ENCODE measurements at regions not wholly inside any gene's neighbourhood (a gene's known extent, or its start where the extent isn't known, plus 50 kb on each side); places are given as distances from the start of the nearest gene placed in this dataset.

GRCh38 chr3:106376016-106376570 lies 507.3 kb upstream of the CBLB start:
- no peak overlapping the region for H3K27ac ChIP-seq (ENCODE audit: low read depth in 1 of 2, low read length in 1 of 2)
- H3K4me1 ChIP-seq (ENCODE audit: control insufficient read depth in 5 of 5, insufficient read depth in 5 of 5, low read length in 5 of 5) = peaks cover 0 to 29% (median 0%) of the 10 kb centered on the region in 5 donors
- no peak for TF ChIP-seq CTCF (IDR thresholded peaks at IDR 0.05; ENCODE audit: control extremely low read depth, extremely low read depth)
- H3K36me3 ChIP-seq (ENCODE audit: control insufficient read depth in 4 of 4, insufficient read depth in 4 of 4, low read length in 4 of 4) = no peaks in the 10 kb centered on the region
- no peak for ATAC-seq (ENCODE audit: insufficient read depth, low FRiP score)
- DNase-seq = no peak
- no peaks in the 10 kb centered on the region for H3K9me3 ChIP-seq (ENCODE audit: control insufficient read depth in 4 of 4, insufficient read depth in 3 of 4, low read length in 3 of 4)
- 89 to 91% methylated on average over 5 of the region's 5 CpGs for WGBS, 2 donors
- no peak overlapping the region for H3K9ac ChIP-seq (ENCODE audit: insufficient read depth in 1 of 2, low read length in 2 of 2)
- no peaks in the 10 kb centered on the region for H3K27me3 ChIP-seq (ENCODE audit: control insufficient read depth in 3 of 3, insufficient read depth in 3 of 3, low read length in 2 of 3)
- no peak overlapping the region for H3K4me3 ChIP-seq

GRCh38 chr3:106379251-106379750 lies 510.5 kb upstream of the CBLB start:
- H3K4me3 ChIP-seq = no peak overlapping the region
- no peaks in the 10 kb centered on the region for H3K36me3 ChIP-seq (ENCODE audit: control insufficient read depth in 4 of 4, insufficient read depth in 4 of 4, low read length in 4 of 4)
- WGBS, 2 donors = 79 to 82% methylated on average over 6 of the region's 6 CpGs
- no peaks in the 10 kb centered on the region for H3K9me3 ChIP-seq (ENCODE audit: control insufficient read depth in 4 of 4, insufficient read depth in 3 of 4, low read length in 3 of 4)
- H3K27ac ChIP-seq (ENCODE audit: low read depth in 1 of 2, low read length in 1 of 2) = no peak overlapping the region
- H3K27me3 ChIP-seq (ENCODE audit: control insufficient read depth in 3 of 3, insufficient read depth in 3 of 3, low read length in 2 of 3) = no peaks in the 10 kb centered on the region
- ATAC-seq (ENCODE audit: insufficient read depth, low FRiP score) (peak; percentile 67), DNase-seq (no peak)
- H3K4me1 ChIP-seq (ENCODE audit: control insufficient read depth in 5 of 5, insufficient read depth in 5 of 5, low read length in 5 of 5) = peaks cover 0 to 7% (median 0%) of the 10 kb centered on the region in 5 donors
- H3K9ac ChIP-seq (ENCODE audit: insufficient read depth in 1 of 2, low read length in 2 of 2) = no peak overlapping the region
- TF ChIP-seq CTCF (IDR thresholded peaks at IDR 0.05; ENCODE audit: control extremely low read depth, extremely low read depth) = no peak

- ATAC-seq (ENCODE audit: insufficient read depth, low FRiP score) (no peak), DNase-seq (no peak)
- H3K36me3 ChIP-seq (ENCODE audit: control insufficient read depth in 4 of 4, insufficient read depth in 4 of 4, low read length in 4 of 4) = no peaks in the 10 kb centered on the region
- no peak for TF ChIP-seq CTCF (IDR thresholded peaks at IDR 0.05; ENCODE audit: control extremely low read depth, extremely low read depth)
- H3K27me3 ChIP-seq (ENCODE audit: control insufficient read depth in 3 of 3, insufficient read depth in 3 of 3, low read length in 2 of 3) = no peaks in the 10 kb centered on the region
- 79 to 86% methylated on average over 1 of the region's 1 CpG for WGBS, 2 donors
- H3K9me3 ChIP-seq (ENCODE audit: control insufficient read depth in 4 of 4, insufficient read depth in 3 of 4, low read length in 3 of 4) = no peaks in the 10 kb centered on the region
- H3K4me1 ChIP-seq (ENCODE audit: control insufficient read depth in 5 of 5, insufficient read depth in 5 of 5, low read length in 5 of 5) = peaks cover 0 to 7% (median 0%) of the 10 kb centered on the region in 5 donors
- no peak overlapping the region for H3K9ac ChIP-seq (ENCODE audit: insufficient read depth in 1 of 2, low read length in 2 of 2)
- H3K4me3 ChIP-seq = no peak overlapping the region
- H3K27ac ChIP-seq (ENCODE audit: low read depth in 1 of 2, low read length in 1 of 2) = no peak overlapping the region
These were observed 511.4 kb upstream of the CBLB start for GRCh38 chr3:106380232-106380631.
